H9 (cell line): ENCODE measurements at regions not wholly inside any gene's neighbourhood (a gene's known extent, or its start where the extent isn't known, plus 50 kb on each side); places are given as distances from the start of the nearest gene placed in this dataset.
A peak's percentile ranks its signal among the peaks of the same experiment; 100 is the strongest.

Experiments
- DNase-seq: peaks from one replicate; pipeline ENCODE4 v3.0.0-alpha.2; 2017
- H2AFZ ChIP-seq: one replicate; pipeline ENCODE4 v1.6.1; 2013; ENCODE audit warnings: mild to moderate bottlenecking, low read length, control low read depth, moderate library complexity
- H2AK5ac ChIP-seq: 2 replicates; pipeline ENCODE4 v1.6.1; 2013; ENCODE audit warnings: low read length, control low read depth, mixed read lengths; ENCODE audit not compliant: insufficient read length
- H2BK120ac ChIP-seq: one replicate; pipeline ENCODE4 v1.6.1; 2013; ENCODE audit warnings: low read depth, mild to moderate bottlenecking, low read length, control low read depth, inconsistent platforms; ENCODE audit not compliant: poor library complexity, severe bottlenecking
- H2BK12ac ChIP-seq: 2 replicates; pipeline ENCODE4 v1.6.1; 2013; ENCODE audit warnings: low read length, control low read depth, mixed read lengths, low read depth; ENCODE audit not compliant: insufficient read length
- H2BK15ac ChIP-seq: 2 replicates; pipeline ENCODE4 v1.6.1; 2013; ENCODE audit warnings: low read depth, low read length, control low read depth
- H2BK20ac ChIP-seq: one replicate; pipeline ENCODE4 v1.6.1; 2013; ENCODE audit warnings: low read depth, mild to moderate bottlenecking, low read length, control low read depth, inconsistent platforms; ENCODE audit not compliant: poor library complexity, severe bottlenecking
- H2BK5ac ChIP-seq: 2 replicates; pipeline ENCODE4 v1.6.1; 2013; ENCODE audit warnings: low read length, control low read depth, mixed read lengths; ENCODE audit not compliant: insufficient read length
- H3K14ac ChIP-seq: 2 replicates; pipeline ENCODE4 v1.6.1; 2013; ENCODE audit warnings: low read length, control low read depth; ENCODE audit not compliant: insufficient read depth
- H3K18ac ChIP-seq: 2 replicates; pipeline ENCODE4 v1.6.1; 2013; ENCODE audit warnings: low read depth, mild to moderate bottlenecking, mixed read lengths, low read length, control low read depth; ENCODE audit not compliant: insufficient read length
- H3K23ac ChIP-seq: 2 replicates; pipeline ENCODE4 v1.6.1; 2013; ENCODE audit warnings: low read length, control low read depth, mixed read lengths, low read depth; ENCODE audit not compliant: insufficient read length
- H3K23me2 ChIP-seq: 2 replicates; pipeline ENCODE4 v1.6.1; 2013; ENCODE audit warnings: low read depth, mild to moderate bottlenecking, mixed read lengths, low read length, control low read depth; ENCODE audit not compliant: insufficient read length, poor library complexity, severe bottlenecking
- H3K27ac ChIP-seq: 2 replicates; pipeline ENCODE4 v1.5.1; 2013; ENCODE audit warnings: low read length, control low read depth, mixed read lengths, low read depth; ENCODE audit not compliant: insufficient read length
- H3K27me3 ChIP-seq: 2 replicates; pipeline ENCODE4 v1.6.1; 2013; ENCODE audit warnings: low read length, control low read depth, inconsistent platforms; ENCODE audit not compliant: insufficient read depth
- H3K4ac ChIP-seq: 2 replicates; pipeline ENCODE4 v1.6.1; 2013; ENCODE audit warnings: low read depth, mild to moderate bottlenecking, control low read depth, inconsistent platforms, low read length, moderate library complexity
- H3K4me1 ChIP-seq: 2 replicates; pipeline ENCODE4 v1.6.1; 2013; ENCODE audit warnings: low read length, control low read depth, inconsistent platforms; ENCODE audit not compliant: insufficient read depth
- H3K4me2 ChIP-seq: 2 replicates; pipeline ENCODE4 v1.6.1; 2013; ENCODE audit warnings: low read length, control low read depth, mixed read lengths; ENCODE audit not compliant: insufficient read length, insufficient read depth
- H3K56ac ChIP-seq: 2 replicates; pipeline ENCODE4 v1.6.1; 2013; ENCODE audit warnings: low read depth, mild to moderate bottlenecking, mixed read lengths, low read length, control low read depth; ENCODE audit not compliant: insufficient read length
- H3K79me1 ChIP-seq: 2 replicates; pipeline ENCODE4 v1.6.1; 2013; ENCODE audit warnings: low read depth, mild to moderate bottlenecking, moderate library complexity, low read length, control low read depth, inconsistent platforms; ENCODE audit not compliant: insufficient read depth, poor library complexity, severe bottlenecking
- H3K79me2 ChIP-seq: 2 replicates; pipeline ENCODE4 v1.6.1; 2013; ENCODE audit warnings: low read length, control low read depth, inconsistent platforms; ENCODE audit not compliant: insufficient read depth
- H3K9ac ChIP-seq: 2 replicates; pipeline ENCODE4 v1.6.1; 2013; ENCODE audit warnings: low read length, control low read depth, mixed read lengths; ENCODE audit not compliant: insufficient read length; ENCODE audit errors: extremely low read depth
- H3K9me3 ChIP-seq: one replicate; pipeline ENCODE4 v1.6.1; 2013; ENCODE audit warnings: low read depth, low read length, inconsistent platforms; ENCODE audit not compliant: control insufficient read depth
- H3T11ph ChIP-seq: one replicate; pipeline ENCODE4 v1.6.1; 2013; ENCODE audit warnings: mild to moderate bottlenecking, low read length, control low read depth, inconsistent platforms
- H4K20me1 ChIP-seq: one replicate; pipeline ENCODE4 v1.6.1; 2013; ENCODE audit not compliant: control insufficient read depth, insufficient read length, insufficient read depth
- H4K5ac ChIP-seq: 2 replicates; pipeline ENCODE4 v1.6.1; 2013; ENCODE audit warnings: low read depth, mild to moderate bottlenecking, mixed read lengths, low read length, control low read depth; ENCODE audit not compliant: insufficient read length
- H4K8ac ChIP-seq: replicated peaks from 2 replicates; pipeline ENCODE4 v1.6.1; 2013; ENCODE audit warnings: low read length, control low read depth, mixed read lengths, low read depth; ENCODE audit not compliant: insufficient read length
- H4K91ac ChIP-seq: 2 replicates; pipeline ENCODE4 v1.6.1; 2013; ENCODE audit warnings: low read depth, mild to moderate bottlenecking, moderate library complexity, mixed read lengths, low read length, control low read depth; ENCODE audit not compliant: insufficient read length
- H3K27ac Mint-ChIP-seq, 3 experiments: 2 replicates in 2 of 3; 3 replicates in 1 of 3; pipeline ENCODE4 v1.8.0; 2020 to 2021; ENCODE audit warnings: mixed read lengths in 3 of 3, mild to moderate bottlenecking in 1 of 3, moderate library complexity in 1 of 3
- H3K27me3 Mint-ChIP-seq: 2 replicates; pipeline ENCODE4 v1.8.0; 2021; ENCODE audit warnings: low read depth, mild to moderate bottlenecking, moderate library complexity, mixed read lengths
- H3K36me3 Mint-ChIP-seq, 3 experiments: 2 replicates in 2 of 3; 3 replicates in 1 of 3; pipeline ENCODE4 v1.8.0; 2020 to 2021; ENCODE audit warnings: low read depth in 3 of 3, mixed read lengths in 3 of 3; ENCODE audit not compliant: insufficient read depth in 1 of 3
- H3K4me1 Mint-ChIP-seq, 2 experiments: 2 replicates each; pipeline ENCODE4 v1.8.0; 2020; ENCODE audit warnings: mixed read lengths in 2 of 2
- H3K4me3 Mint-ChIP-seq, 2 experiments: 2 replicates in 1 of 2; 3 replicates in 1 of 2; pipeline ENCODE4 v1.8.0; 2020 to 2021; ENCODE audit warnings: mild to moderate bottlenecking in 2 of 2, mixed read lengths in 2 of 2, moderate library complexity in 1 of 2
- H3K9me3 Mint-ChIP-seq, 2 experiments: 2 replicates in 1 of 2; 3 replicates in 1 of 2; pipeline ENCODE4 v1.8.0; 2020; ENCODE audit warnings: mild to moderate bottlenecking in 2 of 2, mixed read lengths in 2 of 2, moderate library complexity in 1 of 2
- CTCF ChIP-seq: fragments of 200-600 bp; sonication (generic); conservative IDR thresholded peaks from 3 replicates; pipeline ENCODE4 v1.8.0; 2021; ENCODE audit warnings: antibody characterized with exemption, mild to moderate bottlenecking
- WGBS: extraction: QIAGEN DNeasy Blood & Tissue Kit; methylation state at CpG from one replicate; pipeline ENCODE4 v1.1.7; 2013; ENCODE audit warnings: missing lambda C conversion rate, low lambda C conversion rate, mixed read lengths; ENCODE audit not compliant: insufficient read length; ENCODE audit errors: extremely low coverage; 5-methylcytosine and 5-hydroxymethylcytosine counted together

GRCh38 chr3:61315871-61316270 lies 64.6 kb upstream of the FHIT start:
- no peak overlapping the region for H3K9ac ChIP-seq
- WGBS: no CpG with 5 or more reads among the region's 3 CpGs
- DNase-seq: peak; percentile 68

More at GRCh38 chr3:61315871-61316270, 64.6 kb upstream of the FHIT start:
- H2BK15ac ChIP-seq: no peak overlapping the region
- H2BK120ac ChIP-seq: no peak overlapping the region
- H3K4me1 Mint-ChIP-seq: peaks cover 0 to 3% of the 10 kb centered on the region in 2 experiments; a peak in 2 of 4 replicates
- H3K23ac ChIP-seq: no peak overlapping the region
- no peak overlapping the region for H2AFZ ChIP-seq
- H3T11ph ChIP-seq: no peak overlapping the region
- no peaks in the 10 kb centered on the region for H3K9me3 Mint-ChIP-seq
- no peak overlapping the region for H3K27ac Mint-ChIP-seq
- no peak overlapping the region for H4K91ac ChIP-seq
- H3K23me2 ChIP-seq: no peaks in the 10 kb centered on the region
- no peaks in the 10 kb centered on the region for H3K36me3 Mint-ChIP-seq
- no peaks in the 10 kb centered on the region for H3K27me3 ChIP-seq
- no peak overlapping the region for H4K5ac ChIP-seq
- H3K4me1 ChIP-seq: no peaks in the 10 kb centered on the region
- H2BK20ac ChIP-seq: no peak overlapping the region
- H3K4me2 ChIP-seq: no peak overlapping the region
- no peak for TF ChIP-seq CTCF
- H4K20me1 ChIP-seq: no peaks in the 10 kb centered on the region
- no peak overlapping the region for H4K8ac ChIP-seq
- no peak overlapping the region for H2BK5ac ChIP-seq
- no peak overlapping the region for H3K27ac ChIP-seq
- H2BK12ac ChIP-seq: no peak overlapping the region
- no peak overlapping the region for H3K56ac ChIP-seq
- no peak overlapping the region for H3K4ac ChIP-seq
- no peaks in the 10 kb centered on the region for H3K79me1 ChIP-seq
- H3K14ac ChIP-seq: no peak overlapping the region
- no peaks in the 10 kb centered on the region for H3K79me2 ChIP-seq
- H3K18ac ChIP-seq: no peak overlapping the region
- H3K4me3 Mint-ChIP-seq: no peak overlapping the region
- no peaks in the 10 kb centered on the region for H3K27me3 Mint-ChIP-seq
- H3K9me3 ChIP-seq: no peaks in the 10 kb centered on the region
- no peak overlapping the region for H2AK5ac ChIP-seq
